Neutrophil (primary cell): ENCODE measurements at regions not wholly inside any gene's neighbourhood (a gene's known extent, or its start where the extent isn't known, plus 50 kb on each side); places are given as distances from the start of the nearest gene placed in this dataset.

ENCODE experiments used
- H3K27ac ChIP-seq: fragments of 200-600 bp; sonication (generic); 2 replicates; pipeline ENCODE4 v1.5.1; 2016; ENCODE audit warnings: mild to moderate bottlenecking, moderate library complexity
- H3K27me3 ChIP-seq: fragments of 200-600 bp; sonication (generic); 2 replicates; pipeline ENCODE4 v1.6.0; 2016; ENCODE audit warnings: mild to moderate bottlenecking
- H3K36me3 ChIP-seq: fragments of 200-600 bp; sonication (generic); 2 replicates; pipeline ENCODE4 v1.5.1; 2017
- H3K4me1 ChIP-seq, 2 experiments: fragments of 200-600 bp in 1 of 2; sonication (generic) in 1 of 2; 1 replicate in 1 of 2; 2 replicates in 1 of 2; pipeline versions ENCODE4 v1.5.1 to v1.6.1; 2013 to 2016; ENCODE audit warnings: low read depth in 1 of 2, low read length in 1 of 2, mild to moderate bottlenecking in 1 of 2, moderate library complexity in 1 of 2; ENCODE audit not compliant: control insufficient read depth in 1 of 2, insufficient read depth in 1 of 2
- H3K4me3 ChIP-seq, 2 experiments: fragments of 200-600 bp in 1 of 2; sonication (generic) in 1 of 2; 1 replicate in 1 of 2; 2 replicates in 1 of 2; pipeline ENCODE4 v1.5.1; 2013 to 2016; ENCODE audit warnings: low read depth in 1 of 2, low read length in 1 of 2, mild to moderate bottlenecking in 1 of 2, moderate library complexity in 1 of 2
- H3K9me3 ChIP-seq: fragments of 200-600 bp; sonication (generic); 2 replicates; pipeline ENCODE4 v1.5.1; 2016
- CTCF ChIP-seq: fragments of 200-600 bp; sonication (generic); IDR thresholded peaks from 2 replicates; pipeline ENCODE4 v1.5.1; 2016; ENCODE audit warnings: antibody characterized with exemption

- TF ChIP-seq CTCF: no peak
These were observed 123.3 kb upstream of the GRM7 start for GRCh38 chr3:6737630-6738029.

DNA sequence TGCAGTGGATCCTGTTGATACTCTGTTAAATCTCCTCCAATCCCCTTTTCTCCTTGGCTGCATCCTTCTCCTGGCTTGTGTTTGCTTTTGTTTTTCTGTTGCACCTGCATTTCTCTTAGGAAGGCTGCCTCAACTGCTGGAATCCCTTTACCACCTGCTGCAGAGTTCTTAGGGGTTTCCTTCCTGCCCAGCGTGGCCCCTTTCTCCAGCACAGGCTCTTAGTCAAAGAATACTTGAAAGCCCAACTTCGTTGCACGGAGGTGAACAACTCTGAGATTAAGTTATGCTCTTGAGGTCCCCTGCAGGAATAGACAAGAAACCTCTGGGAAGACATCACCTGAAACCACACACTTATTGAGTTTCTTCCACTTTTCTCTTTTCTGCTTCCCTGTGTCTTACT, 121.6 kb upstream of the GRM7 start:
- H3K36me3 ChIP-seq: no peaks in the 10 kb centered on the region
- no peaks in the 10 kb centered on the region for H3K27me3 ChIP-seq
- no peak overlapping the region for H3K27ac ChIP-seq
- no peaks in the 10 kb centered on the region for H3K4me1 ChIP-seq
- TF ChIP-seq CTCF: no peak
- H3K9me3 ChIP-seq: no peaks in the 10 kb centered on the region
- H3K4me3 ChIP-seq: no peak overlapping the region

More at GRCh38 chr3:6737630-6738029, 123.3 kb upstream of the GRM7 start:
- Histone ChIP-seq H3K27me3 (no peaks in the 10 kb centered on the region), H3K4me1 (no peaks in the 10 kb centered on the region), H3K9me3 (no peaks in the 10 kb centered on the region), H3K27ac (no peak overlapping the region), H3K4me3 (no peak overlapping the region), H3K36me3 (no peaks in the 10 kb centered on the region)

DNA sequence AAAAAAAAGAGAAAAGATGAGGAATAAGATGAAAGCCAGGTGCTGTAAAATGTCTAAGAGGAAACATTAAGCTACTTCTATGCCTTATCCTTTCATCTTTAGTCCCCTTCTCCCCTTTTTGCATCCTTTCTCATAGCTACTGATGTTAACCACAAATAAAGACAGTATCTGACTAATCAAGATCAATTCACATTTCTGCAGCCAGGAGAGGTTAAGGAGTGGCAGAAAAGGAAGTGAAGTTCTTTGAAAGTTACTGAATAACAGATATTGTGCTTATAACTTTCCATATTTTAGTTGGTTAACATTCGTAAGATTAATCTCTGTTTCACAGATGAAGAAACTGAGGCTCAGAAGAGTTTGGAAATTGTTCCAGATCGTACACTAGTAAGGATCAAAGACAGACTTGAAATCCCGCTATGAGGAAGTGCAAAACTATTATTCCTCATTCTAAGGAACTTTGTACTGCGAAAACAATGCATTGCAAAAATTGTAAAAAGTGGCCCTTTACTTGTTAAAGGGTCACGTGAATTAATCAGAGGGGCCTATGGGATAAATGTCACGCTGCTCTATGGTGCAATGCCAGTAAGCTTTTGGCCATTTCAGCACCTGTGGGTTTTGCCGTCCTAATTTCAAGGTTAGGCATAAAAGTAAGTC, 117.7 kb upstream of the GRM7 start:
- no peaks in the 10 kb centered on the region for H3K36me3 ChIP-seq
- no peaks in the 10 kb centered on the region for H3K4me1 ChIP-seq
- no peak overlapping the region for H3K27ac ChIP-seq
- no peak for TF ChIP-seq CTCF
- no peaks in the 10 kb centered on the region for H3K27me3 ChIP-seq
- no peak overlapping the region for H3K4me3 ChIP-seq
- H3K9me3 ChIP-seq: no peaks in the 10 kb centered on the region

DNA sequence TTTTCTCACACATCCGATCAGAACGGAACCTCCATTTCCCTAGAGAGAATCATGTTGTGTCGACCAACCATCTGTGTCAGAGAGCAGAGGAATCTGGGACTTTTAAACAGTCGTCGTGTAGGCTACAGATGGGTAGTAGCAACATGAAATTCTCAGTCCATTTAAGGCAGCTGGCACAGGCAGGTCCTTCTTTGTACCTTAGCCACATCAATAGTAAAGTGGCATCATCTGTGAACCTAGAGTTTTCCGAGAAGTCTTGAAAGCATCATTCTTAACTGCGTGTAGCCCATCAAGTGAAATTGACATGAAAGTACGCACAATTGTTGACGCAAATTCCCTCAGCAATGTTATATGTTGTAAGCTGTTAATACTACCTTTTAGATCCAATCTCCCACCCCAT, 114.5 kb upstream of the GRM7 start:
- no peak for TF ChIP-seq CTCF
- Histone ChIP-seq H3K36me3 (no peaks in the 10 kb centered on the region), H3K4me1 (no peaks in the 10 kb centered on the region), H3K27me3 (no peaks in the 10 kb centered on the region), H3K27ac (no peak overlapping the region), H3K9me3 (no peaks in the 10 kb centered on the region), H3K4me3 (no peak overlapping the region)

DNA sequence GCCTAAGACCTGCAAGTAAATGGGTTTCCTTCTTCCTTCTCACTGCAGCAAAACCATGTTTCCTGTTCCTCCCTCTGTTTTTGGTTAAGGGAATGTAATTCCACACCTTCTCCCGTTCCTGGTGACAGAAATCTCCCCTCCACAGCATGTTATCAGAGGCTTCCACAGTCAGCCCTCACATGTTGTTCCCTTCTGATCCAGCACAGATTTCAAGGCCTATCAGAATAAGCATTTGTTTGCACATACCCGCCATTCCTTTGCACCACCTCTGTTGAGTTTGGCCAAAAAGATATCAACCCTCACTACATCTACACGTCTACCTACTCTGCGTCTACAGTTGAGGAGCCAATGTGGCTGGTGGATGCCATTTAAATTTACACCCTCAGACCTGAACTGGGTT, 113.9 kb upstream of the GRM7 start:
- Histone ChIP-seq H3K4me3 (no peak overlapping the region), H3K4me1 (no peaks in the 10 kb centered on the region), H3K36me3 (no peaks in the 10 kb centered on the region), H3K27ac (no peak overlapping the region), H3K27me3 (no peaks in the 10 kb centered on the region), H3K9me3 (no peaks in the 10 kb centered on the region)
- no peak for TF ChIP-seq CTCF
